GM20431 (cell line): ENCODE measurements at regions not wholly inside any gene's neighbourhood (a gene's known extent, or its start where the extent isn't known, plus 50 kb on each side); places are given as distances from the start of the nearest gene placed in this dataset.
"Not testable (repeated sequence)": the region's sequence is repeated elsewhere in the genome, so short reads cannot be mapped to it uniquely, and the experiment has no call there.

Source experiments
- in situ Hi-C: fragments of 300-500 bp; cut with MseI, MboI; formaldehyde crosslinking; loops from one replicate; pipeline ENCODE4 v1.15.0; 2020; ENCODE audit warnings: low sequenced_read_pairs; ENCODE audit not compliant: unreplicated experiment

- in situ Hi-C loops, result no loop called here
These were observed 87.5 kb upstream of the RUNX3 start for GRCh38 chr1:25017436-25018109.

- in situ Hi-C loops, result no loop called here
These were observed 83.2 kb upstream of the RUNX3 start for GRCh38 chr1:25012966-25013962.

- in situ Hi-C loops, result no loop called here
These were observed 82.0 kb upstream of the RUNX3 start for GRCh38 chr1:25011943-25012638.

GRCh38 chr1:25011275-25011674, 81.2 kb upstream of the RUNX3 start:
- in situ Hi-C loops, result no loop called here

GRCh38 chr1:25009671-25010262, 79.7 kb upstream of the RUNX3 start:
- in situ Hi-C loops, result no loop called here

- in situ Hi-C loops, result no loop called here
These were observed 78.1 kb upstream of the RUNX3 start for GRCh38 chr1:25008192-25008485.

- in situ Hi-C loops, result not testable (repeated sequence)
These were observed 77.5 kb upstream of the RUNX3 start for GRCh38 chr1:25007390-25008191.

GRCh38 chr1:25006770-25007169, 76.7 kb upstream of the RUNX3 start:
- in situ Hi-C loops, result no loop called here

- in situ Hi-C loops, result no loop called here
These were observed 74.3 kb upstream of the RUNX3 start for GRCh38 chr1:25004355-25004754.

- in situ Hi-C loops, result no loop called here
These were observed 73.5 kb upstream of the RUNX3 start for GRCh38 chr1:25003457-25004190.

GRCh38 chr1:25003000-25003399, 72.9 kb upstream of the RUNX3 start:
- in situ Hi-C loops, result no loop called here

- in situ Hi-C loops, result no loop called here
These were observed 71.2 kb upstream of the RUNX3 start for GRCh38 chr1:25001125-25001915.

- in situ Hi-C loops, result no loop called here
These were observed 69.8 kb upstream of the RUNX3 start for GRCh38 chr1:24999906-25000305.

- in situ Hi-C loops, result no loop called here
These were observed 69.3 kb upstream of the RUNX3 start for GRCh38 chr1:24999426-24999825.

GRCh38 chr1:24998563-24999245, 68.6 kb upstream of the RUNX3 start:
- in situ Hi-C loops, result no loop called here

- in situ Hi-C loops, result no loop called here
These were observed 67.2 kb upstream of the RUNX3 start for GRCh38 chr1:24996983-24997893.

- in situ Hi-C loops, result no loop called here
These were observed 66.4 kb upstream of the RUNX3 start for GRCh38 chr1:24996456-24996855.
